ENCODE measurements at regions not wholly inside any gene's neighbourhood (a gene's known extent, or its start where the extent isn't known, plus 50 kb on each side); places are given as distances from the start of the nearest gene placed in this dataset.
"Not testable (repeated sequence)": the region's sequence is repeated elsewhere in the genome, so short reads cannot be mapped to it uniquely, and the experiment has no call there.

DNA sequence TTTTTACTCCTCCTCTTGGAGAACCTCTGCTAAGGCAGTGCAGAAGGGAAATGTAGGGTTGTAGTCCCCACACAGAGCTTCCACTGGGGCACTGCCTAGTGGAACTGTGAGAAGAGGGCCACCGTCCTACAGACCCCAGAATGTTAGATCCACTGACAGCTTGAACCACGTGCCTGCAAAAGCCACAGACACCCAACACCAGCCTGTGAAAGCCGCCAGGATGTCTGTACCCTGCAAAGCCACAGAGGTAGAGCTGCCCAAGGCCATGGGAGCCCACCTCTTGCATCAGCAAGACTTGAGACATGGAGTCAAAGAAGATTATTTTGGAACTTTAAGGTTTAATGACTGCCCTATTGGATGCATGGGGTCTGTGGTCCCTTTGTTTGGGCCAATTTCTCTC is 112.1 kb downstream of the RSL24D1 start:
- Histone ChIP-seq H3K27me3 (replicated peaks; ENCODE audit: control insufficient read depth, insufficient read depth, low read length) (no peaks in the 10 kb centered on the region), H3K36me3 (ENCODE audit: control insufficient read depth, insufficient read depth, low read length, severe bottlenecking) (no peaks in the 10 kb centered on the region), H3K4me3 (ENCODE audit: low read length) (no peak overlapping the region), H3K4me1 (ENCODE audit: control insufficient read depth, insufficient read depth, low read length) (no peaks in the 10 kb centered on the region), H3K9me3 (ENCODE audit: control insufficient read depth, low read length) (no peaks in the 10 kb centered on the region), H3K9ac (ENCODE audit: low read length) (no peak overlapping the region)
- no peak for DNase-seq (ENCODE audit: low read depth)

- Histone ChIP-seq H3K4me1 (ENCODE audit: control insufficient read depth, insufficient read depth, low read length) (no peaks in the 10 kb centered on the region), H3K9ac (ENCODE audit: low read length) (no peak overlapping the region), H3K27me3 (replicated peaks; ENCODE audit: control insufficient read depth, insufficient read depth, low read length) (no peaks in the 10 kb centered on the region), H3K9me3 (ENCODE audit: control insufficient read depth, low read length) (no peaks in the 10 kb centered on the region), H3K4me3 (ENCODE audit: low read length) (no peak overlapping the region), H3K36me3 (ENCODE audit: control insufficient read depth, insufficient read depth, low read length, severe bottlenecking) (no peaks in the 10 kb centered on the region)
- no peak for DNase-seq (ENCODE audit: low read depth)
These were observed 112.5 kb downstream of the RSL24D1 start for GRCh38 chr15:55084216-55084615.

GRCh38 chr15:55077052-55077451 is 119.7 kb downstream of the RSL24D1 start:
- not testable (repeated sequence) for H3K27me3 ChIP-seq (replicated peaks; ENCODE audit: control insufficient read depth, insufficient read depth, low read length); H3K36me3 ChIP-seq (ENCODE audit: control insufficient read depth, insufficient read depth, low read length, severe bottlenecking); DNase-seq (ENCODE audit: low read depth)

GRCh38 chr15:55074431-55074830 is 122.3 kb downstream of the RSL24D1 start:
- Histone ChIP-seq H3K9ac (ENCODE audit: low read length) (no peak overlapping the region), H3K36me3 (ENCODE audit: control insufficient read depth, insufficient read depth, low read length, severe bottlenecking) (no peaks in the 10 kb centered on the region), H3K9me3 (ENCODE audit: control insufficient read depth, low read length) (no peaks in the 10 kb centered on the region), H3K4me3 (ENCODE audit: low read length) (no peak overlapping the region), H3K4me1 (ENCODE audit: control insufficient read depth, insufficient read depth, low read length) (no peaks in the 10 kb centered on the region), H3K27me3 (replicated peaks; ENCODE audit: control insufficient read depth, insufficient read depth, low read length) (no peaks in the 10 kb centered on the region)
- no peak for DNase-seq (ENCODE audit: low read depth)

More at GRCh38 chr15:55077052-55077451, 119.7 kb downstream of the RSL24D1 start:
- H3K9me3 ChIP-seq (ENCODE audit: control insufficient read depth, low read length); H3K4me1 ChIP-seq (ENCODE audit: control insufficient read depth, insufficient read depth, low read length); H3K9ac ChIP-seq (ENCODE audit: low read length); H3K4me3 ChIP-seq (ENCODE audit: low read length): not testable (repeated sequence)

DNA sequence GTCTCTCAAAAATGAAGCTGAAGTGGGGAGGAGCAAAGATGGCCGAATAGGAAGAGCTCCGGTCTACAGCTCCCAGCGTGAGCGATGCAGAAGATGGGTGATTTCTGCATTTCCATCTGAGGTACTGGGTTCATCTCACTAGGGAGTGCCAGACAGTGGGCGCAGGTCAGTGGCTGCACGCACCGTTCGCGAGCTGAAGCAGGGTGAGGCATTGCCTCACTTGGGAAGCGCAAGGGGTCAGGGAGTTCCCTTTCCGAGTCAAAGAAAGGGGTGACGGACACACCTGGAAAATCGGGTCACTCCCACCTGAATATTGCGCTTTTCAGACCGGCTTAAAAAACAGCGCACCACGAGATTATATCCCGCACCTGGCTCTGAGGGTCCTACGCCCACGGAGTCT is 132.8 kb downstream of the RSL24D1 start:
- H3K4me3 ChIP-seq (ENCODE audit: low read length); H3K9ac ChIP-seq (ENCODE audit: low read length); H3K4me1 ChIP-seq (ENCODE audit: control insufficient read depth, insufficient read depth, low read length); DNase-seq (ENCODE audit: low read depth); H3K27me3 ChIP-seq (replicated peaks; ENCODE audit: control insufficient read depth, insufficient read depth, low read length); H3K36me3 ChIP-seq (ENCODE audit: control insufficient read depth, insufficient read depth, low read length, severe bottlenecking): not testable (repeated sequence)
- peaks cover 11% of the 10 kb centered on the region for H3K9me3 ChIP-seq (ENCODE audit: control insufficient read depth, low read length)

- Histone ChIP-seq H3K9me3 (ENCODE audit: control insufficient read depth, low read length) (peaks cover 11% of the 10 kb centered on the region), H3K4me1 (ENCODE audit: control insufficient read depth, insufficient read depth, low read length) (no peaks in the 10 kb centered on the region), H3K36me3 (ENCODE audit: control insufficient read depth, insufficient read depth, low read length, severe bottlenecking) (no peaks in the 10 kb centered on the region), H3K4me3 (ENCODE audit: low read length) (no peak overlapping the region), H3K27me3 (replicated peaks; ENCODE audit: control insufficient read depth, insufficient read depth, low read length) (no peaks in the 10 kb centered on the region), H3K9ac (ENCODE audit: low read length) (no peak overlapping the region)
- no peak for DNase-seq (ENCODE audit: low read depth)
These were observed 135.9 kb downstream of the RSL24D1 start for GRCh38 chr15:55060836-55061235.

DNA sequence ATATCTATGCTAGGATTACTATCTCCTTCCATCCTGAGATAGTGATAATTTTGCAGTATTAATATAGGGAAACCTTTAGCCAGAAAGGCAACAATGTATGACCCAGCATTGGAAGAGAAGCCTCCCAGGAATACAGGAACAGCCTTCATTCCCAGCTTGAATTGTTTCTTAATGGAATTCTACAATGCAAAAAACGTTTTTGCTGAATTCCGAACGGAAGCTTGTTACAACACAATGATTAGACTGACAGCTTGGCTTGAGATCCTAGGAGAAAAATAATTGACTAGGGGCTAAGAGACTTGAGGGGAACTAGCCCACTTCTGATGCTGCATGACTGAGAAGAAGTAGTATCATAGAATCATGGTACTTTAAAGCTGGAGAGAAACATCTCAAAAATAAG is 140.2 kb downstream of the RSL24D1 start:
- Histone ChIP-seq H3K9me3 (ENCODE audit: control insufficient read depth, low read length) (no peaks in the 10 kb centered on the region), H3K36me3 (ENCODE audit: control insufficient read depth, insufficient read depth, low read length, severe bottlenecking) (no peaks in the 10 kb centered on the region), H3K27me3 (replicated peaks; ENCODE audit: control insufficient read depth, insufficient read depth, low read length) (no peaks in the 10 kb centered on the region), H3K4me1 (ENCODE audit: control insufficient read depth, insufficient read depth, low read length) (no peaks in the 10 kb centered on the region), H3K9ac (ENCODE audit: low read length) (no peak overlapping the region), H3K4me3 (ENCODE audit: low read length) (no peak overlapping the region)
- DNase-seq (ENCODE audit: low read depth): no peak

DNA sequence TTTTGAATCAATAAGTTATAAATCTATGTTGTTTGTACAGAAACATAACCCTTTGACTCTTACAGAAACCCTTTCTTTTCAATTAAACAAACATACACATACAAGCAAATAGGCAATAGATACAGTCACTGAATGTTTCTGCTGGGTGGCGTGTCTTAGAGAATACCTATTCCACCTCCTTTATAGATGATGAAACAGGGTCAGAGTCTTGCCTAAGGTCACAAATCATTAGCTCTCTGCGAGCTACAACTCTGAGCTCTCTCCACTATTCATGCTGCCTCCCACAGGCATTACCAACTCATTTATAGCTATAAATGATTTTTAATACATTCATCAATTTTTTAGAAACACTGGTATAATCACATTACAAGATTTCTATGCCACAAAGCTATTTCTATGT is 152.6 kb downstream of the RSL24D1 start:
- no peaks in the 10 kb centered on the region for H3K36me3 ChIP-seq (ENCODE audit: control insufficient read depth, insufficient read depth, low read length, severe bottlenecking)
- no peak overlapping the region for H3K4me3 ChIP-seq (ENCODE audit: low read length)
- H3K4me1 ChIP-seq (ENCODE audit: control insufficient read depth, insufficient read depth, low read length): no peaks in the 10 kb centered on the region
- no peak for DNase-seq (ENCODE audit: low read depth)
- H3K27me3 ChIP-seq (replicated peaks; ENCODE audit: control insufficient read depth, insufficient read depth, low read length): no peaks in the 10 kb centered on the region
- H3K9me3 ChIP-seq (ENCODE audit: control insufficient read depth, low read length): no peaks in the 10 kb centered on the region
- H3K9ac ChIP-seq (ENCODE audit: low read length): no peak overlapping the region

DNA sequence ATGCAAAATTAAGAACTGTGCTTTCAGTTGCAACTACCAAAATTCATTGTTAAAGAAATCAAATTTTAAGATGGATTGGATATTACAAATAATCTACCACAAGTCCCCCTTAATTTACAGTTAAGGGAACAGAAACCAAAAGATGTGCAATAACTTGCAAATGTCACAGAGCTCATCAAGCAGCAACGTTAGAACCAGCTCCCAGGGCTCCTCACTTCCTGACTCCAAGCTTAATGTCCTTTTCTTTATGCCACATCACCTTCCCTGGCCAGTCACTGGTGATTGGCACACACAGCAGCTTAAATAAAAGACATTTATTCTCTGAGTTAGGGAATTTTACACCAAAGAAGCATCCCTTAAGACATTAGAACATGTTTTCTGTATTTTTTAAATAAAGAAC is 159.7 kb downstream of the RSL24D1 start:
- no peaks in the 10 kb centered on the region for H3K9me3 ChIP-seq (ENCODE audit: control insufficient read depth, low read length)
- H3K4me3 ChIP-seq (ENCODE audit: low read length): no peak overlapping the region
- no peak overlapping the region for H3K9ac ChIP-seq (ENCODE audit: low read length)
- H3K4me1 ChIP-seq (ENCODE audit: control insufficient read depth, insufficient read depth, low read length): no peaks in the 10 kb centered on the region
- no peaks in the 10 kb centered on the region for H3K27me3 ChIP-seq (replicated peaks; ENCODE audit: control insufficient read depth, insufficient read depth, low read length)
- DNase-seq (ENCODE audit: low read depth): no peak
- H3K36me3 ChIP-seq (ENCODE audit: control insufficient read depth, insufficient read depth, low read length, severe bottlenecking): no peaks in the 10 kb centered on the region

DNA sequence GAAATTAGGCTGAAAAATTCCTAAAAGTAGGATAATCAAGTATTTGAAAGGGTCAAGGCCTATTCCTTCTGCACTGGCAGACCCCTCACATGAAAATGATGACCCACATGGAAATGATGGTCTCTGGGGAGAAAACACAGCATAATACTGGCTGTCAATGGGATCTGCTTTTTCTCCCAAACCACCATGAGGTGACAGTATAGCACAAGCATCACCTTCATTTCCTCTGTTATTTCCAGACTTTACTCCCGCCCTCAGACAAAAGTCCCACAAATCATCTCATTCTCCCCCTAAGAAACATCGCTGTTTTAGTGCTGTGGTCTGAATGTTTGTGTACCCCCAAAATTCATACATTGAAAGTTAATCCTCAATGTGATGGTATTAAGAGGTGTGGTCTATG is 161.0 kb downstream of the RSL24D1 start:
- no peak for DNase-seq (ENCODE audit: low read depth)
- Histone ChIP-seq H3K4me1 (ENCODE audit: control insufficient read depth, insufficient read depth, low read length) (no peaks in the 10 kb centered on the region), H3K4me3 (ENCODE audit: low read length) (no peak overlapping the region), H3K36me3 (ENCODE audit: control insufficient read depth, insufficient read depth, low read length, severe bottlenecking) (no peaks in the 10 kb centered on the region), H3K9ac (ENCODE audit: low read length) (no peak overlapping the region), H3K9me3 (ENCODE audit: control insufficient read depth, low read length) (no peaks in the 10 kb centered on the region), H3K27me3 (replicated peaks; ENCODE audit: control insufficient read depth, insufficient read depth, low read length) (no peaks in the 10 kb centered on the region)

GRCh38 chr15:55033574-55033973 is 163.2 kb downstream of the RSL24D1 start:
- no peaks in the 10 kb centered on the region for H3K4me1 ChIP-seq (ENCODE audit: control insufficient read depth, insufficient read depth, low read length)
- H3K9ac ChIP-seq (ENCODE audit: low read length): no peak overlapping the region
- H3K9me3 ChIP-seq (ENCODE audit: control insufficient read depth, low read length): no peaks in the 10 kb centered on the region
- no peak overlapping the region for H3K4me3 ChIP-seq (ENCODE audit: low read length)
- no peaks in the 10 kb centered on the region for H3K27me3 ChIP-seq (replicated peaks; ENCODE audit: control insufficient read depth, insufficient read depth, low read length)
- no peaks in the 10 kb centered on the region for H3K36me3 ChIP-seq (ENCODE audit: control insufficient read depth, insufficient read depth, low read length, severe bottlenecking)
- DNase-seq (ENCODE audit: low read depth): no peak

DNA sequence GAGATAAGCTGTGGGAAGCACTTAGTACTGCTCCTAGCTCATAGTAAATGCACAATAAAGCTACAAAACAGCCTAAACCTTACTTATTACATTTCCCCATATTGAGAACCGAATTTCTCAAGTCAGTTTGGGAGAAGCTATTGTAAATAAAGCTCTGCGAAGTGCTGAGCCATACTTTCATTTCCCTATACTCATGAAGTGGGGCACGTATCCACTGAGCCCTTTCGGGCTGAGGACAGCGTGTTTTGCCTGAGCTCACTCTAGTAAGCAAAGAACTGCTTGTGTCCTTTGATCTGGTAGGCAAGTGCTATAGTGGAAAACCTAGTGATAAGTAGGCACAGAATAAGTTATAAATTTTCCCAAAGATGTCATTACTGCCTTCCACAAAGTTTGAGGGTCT is 165.0 kb downstream of the RSL24D1 start:
- Histone ChIP-seq H3K4me3 (ENCODE audit: low read length) (no peak overlapping the region), H3K4me1 (ENCODE audit: control insufficient read depth, insufficient read depth, low read length) (no peaks in the 10 kb centered on the region), H3K27me3 (replicated peaks; ENCODE audit: control insufficient read depth, insufficient read depth, low read length) (no peaks in the 10 kb centered on the region), H3K9ac (ENCODE audit: low read length) (no peak overlapping the region), H3K9me3 (ENCODE audit: control insufficient read depth, low read length) (no peaks in the 10 kb centered on the region), H3K36me3 (ENCODE audit: control insufficient read depth, insufficient read depth, low read length, severe bottlenecking) (no peaks in the 10 kb centered on the region)
- no peak for DNase-seq (ENCODE audit: low read depth)
